ENCODE measurements at regions not wholly inside any gene's neighbourhood (a gene's known extent, or its start where the extent isn't known, plus 50 kb on each side); places are given as distances from the start of the nearest gene placed in this dataset.

DNA sequence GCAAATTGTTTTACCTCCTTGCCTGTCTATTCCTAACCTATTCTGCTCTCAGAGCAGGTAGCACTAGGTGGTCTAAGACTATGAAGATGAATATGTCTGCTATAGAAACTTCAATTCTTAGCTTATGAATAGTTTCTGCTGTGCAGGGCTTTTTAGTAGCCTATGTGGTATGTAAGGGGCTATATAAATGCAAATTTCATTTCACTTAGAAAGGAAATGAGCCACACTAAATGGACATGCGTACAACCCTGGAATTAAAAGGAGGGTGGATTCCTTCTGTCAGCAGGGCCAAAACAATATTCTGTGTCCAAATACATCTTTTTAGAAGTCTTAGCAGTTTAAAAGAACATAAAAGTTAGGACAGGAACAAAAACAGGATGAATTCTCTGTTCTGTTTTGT is 163.9 kb upstream of the GEMIN8 start:
- H3K4me2 ChIP-seq = no peak overlapping the region
- no peak for DNase-seq (ENCODE audit: low spot score)
- H3K9ac ChIP-seq = no peak overlapping the region
- Mint-ChIP-seq H3K4me3 (no peak overlapping the region), H3K9me3 (peaks cover 5% of the 10 kb centered on the region), H3K4me1 (peaks cover 2% of the 10 kb centered on the region), H3K36me3 (no peaks in the 10 kb centered on the region), H3K27ac (no peak overlapping the region), H3K27me3 (ENCODE audit: insufficient read depth, low read depth) (peaks cover 2% of the 10 kb centered on the region)
- no peaks in the 10 kb centered on the region for H4K20me1 ChIP-seq (ENCODE audit: low read depth)
- no peaks in the 10 kb centered on the region for H3K4me1 ChIP-seq
- no peaks in the 10 kb centered on the region for H3K9me3 ChIP-seq (ENCODE audit: low read depth)
- no peaks in the 10 kb centered on the region for H3K27me3 ChIP-seq
- no peak for TF ChIP-seq EZH2phosphoT487 (IDR thresholded peaks at IDR 0.05)
- TF ChIP-seq, protein P1, sequence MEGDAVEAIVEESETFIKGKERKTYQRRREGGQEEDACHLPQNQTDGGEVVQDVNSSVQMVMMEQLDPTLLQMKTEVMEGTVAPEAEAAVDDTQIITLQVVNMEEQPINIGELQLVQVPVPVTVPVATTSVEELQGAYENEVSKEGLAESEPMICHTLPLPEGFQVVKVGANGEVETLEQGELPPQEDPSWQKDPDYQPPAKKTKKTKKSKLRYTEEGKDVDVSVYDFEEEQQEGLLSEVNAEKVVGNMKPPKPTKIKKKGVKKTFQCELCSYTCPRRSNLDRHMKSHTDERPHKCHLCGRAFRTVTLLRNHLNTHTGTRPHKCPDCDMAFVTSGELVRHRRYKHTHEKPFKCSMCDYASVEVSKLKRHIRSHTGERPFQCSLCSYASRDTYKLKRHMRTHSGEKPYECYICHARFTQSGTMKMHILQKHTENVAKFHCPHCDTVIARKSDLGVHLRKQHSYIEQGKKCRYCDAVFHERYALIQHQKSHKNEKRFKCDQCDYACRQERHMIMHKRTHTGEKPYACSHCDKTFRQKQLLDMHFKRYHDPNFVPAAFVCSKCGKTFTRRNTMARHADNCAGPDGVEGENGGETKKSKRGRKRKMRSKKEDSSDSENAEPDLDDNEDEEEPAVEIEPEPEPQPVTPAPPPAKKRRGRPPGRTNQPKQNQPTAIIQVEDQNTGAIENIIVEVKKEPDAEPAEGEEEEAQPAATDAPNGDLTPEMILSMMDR (IDR thresholded peaks at IDR 0.05) = no peak
- no peak for TF ChIP-seq EZH2 (IDR thresholded peaks at IDR 0.05)
- no peak overlapping the region for H2AFZ ChIP-seq (replicated peaks)
- no peak overlapping the region for H3K27ac ChIP-seq
- H3K36me3 ChIP-seq = no peaks in the 10 kb centered on the region
- H3K4me3 ChIP-seq = no peak overlapping the region
- H3K79me2 ChIP-seq (ENCODE audit: low read depth) = no peaks in the 10 kb centered on the region
- H3F3A ChIP-seq (ENCODE audit: low read depth) = no peaks in the 10 kb centered on the region

DNA sequence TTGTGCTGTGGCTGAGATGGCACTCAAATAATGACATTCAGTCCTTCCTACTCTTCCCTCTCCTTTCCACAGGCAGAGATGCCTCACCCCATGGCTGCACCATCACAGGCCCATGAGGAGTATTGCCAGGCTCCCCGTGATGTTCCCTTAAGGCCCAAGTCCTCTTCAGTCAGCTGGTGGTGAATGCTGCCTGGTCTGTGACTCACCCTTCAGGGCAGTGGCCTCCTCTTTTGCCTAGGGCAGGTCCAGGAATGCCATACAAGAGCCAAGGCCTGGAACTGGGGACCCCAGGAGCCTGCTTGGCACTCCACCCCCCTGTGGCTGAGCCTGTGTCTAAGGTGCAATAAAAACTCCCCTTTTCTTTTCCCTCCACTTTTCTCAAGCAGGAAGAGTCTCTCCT is 144.2 kb upstream of the GEMIN8 start:
- no peaks in the 10 kb centered on the region for H3K4me1 ChIP-seq
- H3K27ac Mint-ChIP-seq = no peak overlapping the region
- H3K4me3 ChIP-seq = no peak overlapping the region
- no peaks in the 10 kb centered on the region for H3K79me2 ChIP-seq (ENCODE audit: low read depth)
- H3K27ac ChIP-seq = no peak overlapping the region
- no peaks in the 10 kb centered on the region for H3K36me3 ChIP-seq
- H3K27me3 Mint-ChIP-seq (ENCODE audit: insufficient read depth, low read depth) = no peaks in the 10 kb centered on the region
- no peaks in the 10 kb centered on the region for H3F3A ChIP-seq (ENCODE audit: low read depth)
- H3K4me2 ChIP-seq = no peak overlapping the region
- H3K27me3 ChIP-seq = no peaks in the 10 kb centered on the region
- DNase-seq (ENCODE audit: low spot score) = no peak
- H3K4me3 Mint-ChIP-seq = no peak overlapping the region
- H3K36me3 Mint-ChIP-seq = no peaks in the 10 kb centered on the region
- H3K9me3 ChIP-seq (ENCODE audit: low read depth) = no peaks in the 10 kb centered on the region
- H3K9ac ChIP-seq = no peak overlapping the region
- no peak overlapping the region for H2AFZ ChIP-seq (replicated peaks)
- H3K4me1 Mint-ChIP-seq = no peaks in the 10 kb centered on the region
- H4K20me1 ChIP-seq (ENCODE audit: low read depth) = no peaks in the 10 kb centered on the region
- H3K9me3 Mint-ChIP-seq = peaks cover under 1% of the 10 kb centered on the region
- TF ChIP-seq EZH2phosphoT487 (IDR thresholded peaks at IDR 0.05) (no peak), EZH2 (IDR thresholded peaks at IDR 0.05) (no peak)
- TF ChIP-seq, protein P1 (IDR thresholded peaks at IDR 0.05) = no peak

DNA sequence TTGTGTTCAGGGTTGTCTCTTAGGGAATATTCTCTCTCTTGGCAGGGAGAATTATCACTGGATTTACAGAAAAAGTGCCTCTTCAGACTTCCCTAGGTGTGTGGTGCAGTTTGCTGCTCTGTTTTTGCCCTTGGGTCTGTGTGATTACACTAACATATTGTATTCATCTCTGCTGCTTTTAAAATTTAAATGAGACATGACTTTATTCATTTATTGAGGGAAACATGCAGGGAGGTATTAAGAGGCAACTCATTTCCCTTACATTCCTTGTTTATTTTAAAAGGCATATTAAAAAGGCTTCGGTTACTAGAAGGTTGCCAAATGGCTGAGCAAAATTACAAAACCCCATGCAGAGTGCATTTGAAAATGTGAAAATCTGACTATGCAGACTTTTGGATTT is 135.1 kb upstream of the GEMIN8 start:
- H3K4me1 Mint-ChIP-seq = no peaks in the 10 kb centered on the region

More for the DNA sequence above, 135.1 kb upstream of the GEMIN8 start:
- Histone ChIP-seq H3K27ac (no peak overlapping the region), H3F3A (ENCODE audit: low read depth) (no peaks in the 10 kb centered on the region), H3K9ac (no peak overlapping the region), H3K79me2 (ENCODE audit: low read depth) (no peaks in the 10 kb centered on the region), H3K36me3 (no peaks in the 10 kb centered on the region), H3K4me1 (no peaks in the 10 kb centered on the region), H2AFZ (replicated peaks) (no peak overlapping the region), H3K9me3 (ENCODE audit: low read depth) (no peaks in the 10 kb centered on the region), H3K4me3 (no peak overlapping the region), H4K20me1 (ENCODE audit: low read depth) (no peaks in the 10 kb centered on the region), H3K27me3 (no peaks in the 10 kb centered on the region), H3K4me2 (no peak overlapping the region)
- no peak overlapping the region for H3K4me3 Mint-ChIP-seq
- H3K27me3 Mint-ChIP-seq (ENCODE audit: insufficient read depth, low read depth) = no peaks in the 10 kb centered on the region
- no peaks in the 10 kb centered on the region for H3K36me3 Mint-ChIP-seq
- DNase-seq (ENCODE audit: low spot score) = no peak
- H3K27ac Mint-ChIP-seq = no peak overlapping the region
- TF ChIP-seq, protein P1 (IDR thresholded peaks at IDR 0.05) = no peak
- TF ChIP-seq EZH2 (IDR thresholded peaks at IDR 0.05) = no peak
- TF ChIP-seq EZH2phosphoT487 (IDR thresholded peaks at IDR 0.05) = no peak
- H3K9me3 Mint-ChIP-seq = peaks cover 8% of the 10 kb centered on the region
